CD4-positive, alpha-beta T cell (primary cell): ENCODE measurements at regions not wholly inside any gene's neighbourhood (a gene's known extent, or its start where the extent isn't known, plus 50 kb on each side); places are given as distances from the start of the nearest gene placed in this dataset.

Source experiments
- ATAC-seq: fragments of 200-7000 bp; cut with Tn5 transposase; one replicate; pipeline ENCODE4 v1.10.0; 2022; ENCODE audit warnings: mild to moderate bottlenecking; ENCODE audit not compliant: poor library complexity
- CTCF ChIA-PET: fragments of 350-600 bp; sonication (Branson Sonifier 250); formaldehyde crosslinking; loops from one replicate; lab custom pipeline; 2021; ENCODE audit warnings: antibody characterized with exemption, inconsistent platforms; lab: Charles Lee
- POLR2A ChIA-PET: fragments of 350-600 bp; sonication (Branson Sonifier 250); formaldehyde crosslinking; loops from one replicate; lab custom pipeline; 2021; ENCODE audit warnings: antibody characterized with exemption, inconsistent platforms; lab: Charles Lee
- DNase-seq, 14 experiments: peaks; one replicate each; pipeline ENCODE4 v3.0.0-alpha.2; 2013 to 2020; ENCODE audit warnings: mixed read lengths in 2 of 14
- H3K27ac ChIP-seq, 2 donors: one replicate each; pipeline versions ENCODE4 v1.5.1 to v1.7.0; 2013; ENCODE audit warnings: low read length in 2 of 2, low read depth in 1 of 2, mild to moderate bottlenecking in 1 of 2
- H3K27me3 ChIP-seq, 2 experiments: 1 replicate in 1 of 2; 2 replicates in 1 of 2; pipeline versions ENCODE4 v1.6.1 to v1.7.0; 2013; ENCODE audit warnings: low read length in 2 of 2, control low read depth in 1 of 2, mild to moderate bottlenecking in 1 of 2, moderate library complexity in 1 of 2; ENCODE audit not compliant: insufficient read depth in 2 of 2, control insufficient read depth in 1 of 2
- H3K36me3 ChIP-seq: one replicate; pipeline ENCODE4 v1.6.1; 2013; ENCODE audit warnings: low read length, control low read depth; ENCODE audit not compliant: insufficient read depth
- H3K4me1 ChIP-seq: one replicate; pipeline ENCODE4 v1.6.1; 2013; ENCODE audit warnings: low read length, control low read depth; ENCODE audit not compliant: insufficient read depth
- H3K4me3 ChIP-seq: one replicate; pipeline ENCODE4 v1.5.1; 2013; ENCODE audit warnings: mild to moderate bottlenecking, low read length, moderate library complexity
- H3K9me3 ChIP-seq, 2 experiments: 1 replicate in 1 of 2; 2 replicates in 1 of 2; pipeline versions ENCODE4 v1.6.1 to v1.7.0; 2013; ENCODE audit warnings: low read length in 2 of 2, mild to moderate bottlenecking in 2 of 2, control low read depth in 1 of 2, moderate library complexity in 1 of 2; ENCODE audit not compliant: control insufficient read depth in 1 of 2, insufficient read depth in 1 of 2
- H3K27ac Mint-ChIP-seq: one replicate; pipeline ENCODE4 v1.8.0; 2020; ENCODE audit warnings: mixed read lengths
- H3K27me3 Mint-ChIP-seq: one replicate; pipeline ENCODE4 v1.8.0; 2021; ENCODE audit warnings: mixed read lengths
- H3K36me3 Mint-ChIP-seq: one replicate; pipeline ENCODE4 v1.8.0; 2021; ENCODE audit warnings: low read depth, mixed read lengths
- H3K4me1 Mint-ChIP-seq: one replicate; pipeline ENCODE4 v1.8.0; 2021; ENCODE audit warnings: low read depth, mixed read lengths
- H3K4me3 Mint-ChIP-seq: one replicate; pipeline ENCODE4 v1.8.0; 2020; ENCODE audit warnings: mild to moderate bottlenecking, mixed read lengths
- H3K9me3 Mint-ChIP-seq: one replicate; pipeline ENCODE4 v1.8.0; 2020; ENCODE audit warnings: mixed read lengths
- intact Hi-C, 2 experiments: fragments of 100-400 bp; cut with DNase I in 1 of 2; cut with micrococcal nuclease in 1 of 2; formaldehyde crosslinking; loops; one replicate each; pipeline versions ENCODE4 v1.15.1 to v1.9.0; 2023 to 2025; cut with DNase I, micrococcal nuclease
- TF ChIP-seq, protein P1 (sequence below): fragments of 200-600 bp; IDR thresholded peaks from one replicate; pipeline ENCODE4 v1.8.0; 2022; ENCODE audit warnings: antibody characterized with exemption, mild to moderate bottlenecking

DNA sequence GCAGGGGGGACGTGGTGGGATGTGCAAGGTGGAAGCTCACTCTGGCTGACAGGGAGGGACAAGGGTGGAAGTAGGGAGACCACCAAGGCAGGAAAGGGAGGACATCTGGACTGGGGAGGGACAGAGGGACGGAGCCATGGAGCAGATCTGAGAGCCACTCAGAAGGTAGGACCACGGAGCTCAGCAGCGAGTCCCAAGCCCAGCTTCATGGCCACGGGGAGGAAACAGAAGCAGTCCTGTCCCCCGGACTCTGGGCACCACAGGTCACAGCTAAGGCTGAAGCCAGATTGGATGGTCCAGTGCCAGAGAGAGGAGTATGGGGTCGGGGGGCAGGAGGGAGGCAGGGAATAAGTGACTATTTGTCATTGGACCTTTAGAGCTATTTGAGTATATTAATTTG is 220.1 kb downstream of the TBC1D2B start:
- H3K36me3 Mint-ChIP-seq: no peaks in the 10 kb centered on the region
- no peak overlapping the region for H3K27ac ChIP-seq
- TF ChIP-seq, protein P1, sequence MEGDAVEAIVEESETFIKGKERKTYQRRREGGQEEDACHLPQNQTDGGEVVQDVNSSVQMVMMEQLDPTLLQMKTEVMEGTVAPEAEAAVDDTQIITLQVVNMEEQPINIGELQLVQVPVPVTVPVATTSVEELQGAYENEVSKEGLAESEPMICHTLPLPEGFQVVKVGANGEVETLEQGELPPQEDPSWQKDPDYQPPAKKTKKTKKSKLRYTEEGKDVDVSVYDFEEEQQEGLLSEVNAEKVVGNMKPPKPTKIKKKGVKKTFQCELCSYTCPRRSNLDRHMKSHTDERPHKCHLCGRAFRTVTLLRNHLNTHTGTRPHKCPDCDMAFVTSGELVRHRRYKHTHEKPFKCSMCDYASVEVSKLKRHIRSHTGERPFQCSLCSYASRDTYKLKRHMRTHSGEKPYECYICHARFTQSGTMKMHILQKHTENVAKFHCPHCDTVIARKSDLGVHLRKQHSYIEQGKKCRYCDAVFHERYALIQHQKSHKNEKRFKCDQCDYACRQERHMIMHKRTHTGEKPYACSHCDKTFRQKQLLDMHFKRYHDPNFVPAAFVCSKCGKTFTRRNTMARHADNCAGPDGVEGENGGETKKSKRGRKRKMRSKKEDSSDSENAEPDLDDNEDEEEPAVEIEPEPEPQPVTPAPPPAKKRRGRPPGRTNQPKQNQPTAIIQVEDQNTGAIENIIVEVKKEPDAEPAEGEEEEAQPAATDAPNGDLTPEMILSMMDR: no peak
- no peaks in the 10 kb centered on the region for H3K4me1 ChIP-seq
- no peaks in the 10 kb centered on the region for H3K9me3 ChIP-seq
- H3K4me3 ChIP-seq: no peak overlapping the region
- no peak overlapping the region for H3K27ac Mint-ChIP-seq
- H3K4me3 Mint-ChIP-seq: no peak overlapping the region
- peaks cover 3 to 5% of the 10 kb centered on the region in 2 experiments for H3K27me3 ChIP-seq
- no peak for DNase-seq
- no peaks in the 10 kb centered on the region for H3K9me3 Mint-ChIP-seq
- POLR2A ChIA-PET: no interaction called here
- no peaks in the 10 kb centered on the region for H3K36me3 ChIP-seq
- intact Hi-C loops: no loop called here
- CTCF ChIA-PET: no interaction called here
- H3K4me1 Mint-ChIP-seq: no peaks in the 10 kb centered on the region
- ATAC-seq: no peak
- peaks cover 16% of the 10 kb centered on the region for H3K27me3 Mint-ChIP-seq

DNA sequence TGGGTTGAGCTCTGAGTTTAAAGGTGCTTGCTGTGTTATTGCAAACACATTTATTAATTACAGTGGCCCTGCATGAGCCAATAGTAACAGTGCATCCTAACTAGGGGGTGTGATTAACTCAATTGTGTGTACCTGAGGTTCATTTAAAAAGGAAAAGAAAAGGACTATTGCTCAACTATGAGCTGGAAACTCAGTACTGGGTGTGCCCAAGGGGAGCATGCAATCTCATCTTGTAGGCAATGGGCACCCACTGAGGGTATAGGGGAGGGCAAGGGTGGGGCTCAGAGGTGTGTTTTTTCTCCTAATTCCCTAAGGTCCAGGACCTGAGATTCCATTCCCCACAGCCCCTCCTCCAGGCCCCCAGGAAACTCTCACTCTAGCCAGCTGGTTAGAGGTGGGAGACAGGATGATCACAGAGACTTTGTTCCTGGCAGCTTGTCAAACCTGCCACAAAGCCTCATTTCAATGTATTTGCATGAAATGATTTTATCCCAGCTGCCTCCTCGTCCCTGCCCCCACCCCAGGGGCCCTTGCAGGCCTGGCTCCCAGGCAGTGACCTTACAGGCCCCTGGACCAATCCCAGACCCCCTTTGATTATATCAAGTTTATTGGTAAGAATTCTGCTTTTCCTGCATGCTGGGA is 220.7 kb downstream of the TBC1D2B start:
- ATAC-seq (no peak), DNase-seq (no peak)
- no peaks in the 10 kb centered on the region for H3K36me3 Mint-ChIP-seq
- H3K27me3 Mint-ChIP-seq: peaks cover 19% of the 10 kb centered on the region
- ChIA-PET CTCF (no interaction called here), POLR2A (no interaction called here)
- no peaks in the 10 kb centered on the region for H3K9me3 ChIP-seq
- no peaks in the 10 kb centered on the region for H3K36me3 ChIP-seq
- H3K4me1 Mint-ChIP-seq: no peaks in the 10 kb centered on the region
- peaks cover 3 to 5% of the 10 kb centered on the region in 2 experiments for H3K27me3 ChIP-seq
- intact Hi-C loops: no loop called here
- no peak overlapping the region for H3K4me3 ChIP-seq
- H3K27ac Mint-ChIP-seq: no peak overlapping the region
- H3K4me3 Mint-ChIP-seq: no peak overlapping the region
- H3K4me1 ChIP-seq: no peaks in the 10 kb centered on the region
- TF ChIP-seq, protein P1: no peak
- H3K27ac ChIP-seq: no peak overlapping the region
- no peaks in the 10 kb centered on the region for H3K9me3 Mint-ChIP-seq

- ChIA-PET POLR2A (no interaction called here), CTCF (no interaction called here)
- ATAC-seq (no peak), DNase-seq (no peak)
- Mint-ChIP-seq H3K4me1 (no peaks in the 10 kb centered on the region), H3K9me3 (no peaks in the 10 kb centered on the region), H3K36me3 (no peaks in the 10 kb centered on the region), H3K27me3 (peaks cover 28% of the 10 kb centered on the region), H3K4me3 (no peak overlapping the region), H3K27ac (no peak overlapping the region)
- H3K4me3 ChIP-seq: no peak overlapping the region
- TF ChIP-seq, protein P1: no peak
- no peaks in the 10 kb centered on the region for H3K4me1 ChIP-seq
- no peak overlapping the region for H3K27ac ChIP-seq
- no peaks in the 10 kb centered on the region for H3K9me3 ChIP-seq
- intact Hi-C loops: no loop called here
- H3K27me3 ChIP-seq: peaks cover 3 to 9% of the 10 kb centered on the region in 2 experiments
- no peaks in the 10 kb centered on the region for H3K36me3 ChIP-seq
Measured at GRCh38 chr15:77855871-77856270, 221.6 kb downstream of the TBC1D2B start.
